Cardiac fibroblast (primary cell): ENCODE measurements at regions not wholly inside any gene's neighbourhood (a gene's known extent, or its start where the extent isn't known, plus 50 kb on each side); places are given as distances from the start of the nearest gene placed in this dataset.

Source experiments
- DNase-seq, 2 donors: peaks; one replicate each; pipeline versions ENCODE4 v3.0.0 to v3.0.0-alpha.2; 2010; ENCODE audit warnings: low read depth in 2 of 2
- H3K4me3 ChIP-seq, 2 donors: replicated peaks in 1 of 2; 1 replicate in 1 of 2; 2 replicates in 1 of 2; pipeline ENCODE4 v1.5.1; 2011; ENCODE audit warnings: low read depth in 2 of 2, low read length in 2 of 2, mild to moderate bottlenecking in 2 of 2, moderate library complexity in 1 of 2
- TF ChIP-seq, protein P1 (sequence below): IDR thresholded peaks from one replicate; pipeline ENCODE4 v1.5.1; 2011; ENCODE audit warnings: low read depth, mild to moderate bottlenecking, low read length, inconsistent platforms

DNA sequence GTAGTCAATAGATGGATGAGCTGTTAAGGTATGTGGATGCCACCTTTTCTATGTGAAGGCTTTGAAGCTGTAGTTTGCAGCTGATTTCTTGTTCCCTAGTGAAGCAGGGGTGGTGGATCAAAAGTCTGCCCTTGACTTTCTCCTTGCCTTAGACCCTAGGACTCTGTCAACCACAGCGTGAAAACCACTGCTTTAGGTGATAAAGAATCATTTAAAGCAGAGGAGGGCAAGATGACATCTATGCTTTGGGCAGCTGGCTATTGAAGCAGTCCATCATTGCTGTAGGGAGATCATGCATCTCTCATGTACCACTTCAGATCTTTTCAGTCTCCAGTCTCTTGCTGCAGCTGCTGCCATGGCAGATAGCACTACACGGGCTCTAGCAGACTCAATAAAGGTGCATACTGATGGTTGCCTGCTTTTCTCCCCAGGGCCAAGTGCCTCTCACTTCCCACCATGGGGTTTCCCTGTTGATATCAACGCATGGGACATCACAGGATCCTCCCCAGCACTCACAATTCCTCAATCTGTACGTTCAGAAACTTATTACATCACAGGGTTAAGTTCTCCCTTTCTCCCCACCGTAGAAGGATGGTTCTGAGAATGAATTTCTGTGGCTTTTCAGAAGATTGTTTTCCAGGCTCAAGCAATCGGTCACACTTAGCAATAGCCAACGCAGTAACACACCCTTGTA lies 122.0 kb upstream of the STMND1 start:
- DNase-seq = no peak
- H3K4me3 ChIP-seq = no peak overlapping the region
- TF ChIP-seq, protein P1, sequence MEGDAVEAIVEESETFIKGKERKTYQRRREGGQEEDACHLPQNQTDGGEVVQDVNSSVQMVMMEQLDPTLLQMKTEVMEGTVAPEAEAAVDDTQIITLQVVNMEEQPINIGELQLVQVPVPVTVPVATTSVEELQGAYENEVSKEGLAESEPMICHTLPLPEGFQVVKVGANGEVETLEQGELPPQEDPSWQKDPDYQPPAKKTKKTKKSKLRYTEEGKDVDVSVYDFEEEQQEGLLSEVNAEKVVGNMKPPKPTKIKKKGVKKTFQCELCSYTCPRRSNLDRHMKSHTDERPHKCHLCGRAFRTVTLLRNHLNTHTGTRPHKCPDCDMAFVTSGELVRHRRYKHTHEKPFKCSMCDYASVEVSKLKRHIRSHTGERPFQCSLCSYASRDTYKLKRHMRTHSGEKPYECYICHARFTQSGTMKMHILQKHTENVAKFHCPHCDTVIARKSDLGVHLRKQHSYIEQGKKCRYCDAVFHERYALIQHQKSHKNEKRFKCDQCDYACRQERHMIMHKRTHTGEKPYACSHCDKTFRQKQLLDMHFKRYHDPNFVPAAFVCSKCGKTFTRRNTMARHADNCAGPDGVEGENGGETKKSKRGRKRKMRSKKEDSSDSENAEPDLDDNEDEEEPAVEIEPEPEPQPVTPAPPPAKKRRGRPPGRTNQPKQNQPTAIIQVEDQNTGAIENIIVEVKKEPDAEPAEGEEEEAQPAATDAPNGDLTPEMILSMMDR = no peak

- DNase-seq = no peak
- TF ChIP-seq, protein P1 = no peak
- H3K4me3 ChIP-seq = no peak overlapping the region
Measured at GRCh38 chr6:16978686-16979085, 123.2 kb upstream of the STMND1 start.

- DNase-seq = no peak
- TF ChIP-seq, protein P1 = no peak
- no peak overlapping the region for H3K4me3 ChIP-seq
Measured at GRCh38 chr6:16976385-16977183, 125.3 kb upstream of the STMND1 start.

GRCh38 chr6:16974704-16975359 lies 127.0 kb upstream of the STMND1 start:
- TF ChIP-seq, protein P1 = no peak
- no peak overlapping the region for H3K4me3 ChIP-seq
- DNase-seq = no peak

DNA sequence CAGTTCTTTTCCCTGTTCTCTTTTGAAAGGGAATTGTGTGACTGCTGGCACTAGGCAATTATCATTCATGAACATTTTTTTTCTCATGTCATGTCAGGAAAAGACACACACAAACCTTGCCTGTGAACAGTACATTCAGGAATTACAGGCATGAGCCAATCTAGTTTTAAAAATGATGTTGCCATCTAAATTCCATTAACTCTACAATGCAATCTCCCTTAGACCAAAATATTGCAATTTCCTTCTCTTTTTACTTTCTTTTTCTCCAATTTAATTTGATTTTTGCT lies 127.5 kb upstream of the STMND1 start:
- TF ChIP-seq, protein P1 = no peak
- H3K4me3 ChIP-seq = no peak overlapping the region
- DNase-seq = no peak

DNA sequence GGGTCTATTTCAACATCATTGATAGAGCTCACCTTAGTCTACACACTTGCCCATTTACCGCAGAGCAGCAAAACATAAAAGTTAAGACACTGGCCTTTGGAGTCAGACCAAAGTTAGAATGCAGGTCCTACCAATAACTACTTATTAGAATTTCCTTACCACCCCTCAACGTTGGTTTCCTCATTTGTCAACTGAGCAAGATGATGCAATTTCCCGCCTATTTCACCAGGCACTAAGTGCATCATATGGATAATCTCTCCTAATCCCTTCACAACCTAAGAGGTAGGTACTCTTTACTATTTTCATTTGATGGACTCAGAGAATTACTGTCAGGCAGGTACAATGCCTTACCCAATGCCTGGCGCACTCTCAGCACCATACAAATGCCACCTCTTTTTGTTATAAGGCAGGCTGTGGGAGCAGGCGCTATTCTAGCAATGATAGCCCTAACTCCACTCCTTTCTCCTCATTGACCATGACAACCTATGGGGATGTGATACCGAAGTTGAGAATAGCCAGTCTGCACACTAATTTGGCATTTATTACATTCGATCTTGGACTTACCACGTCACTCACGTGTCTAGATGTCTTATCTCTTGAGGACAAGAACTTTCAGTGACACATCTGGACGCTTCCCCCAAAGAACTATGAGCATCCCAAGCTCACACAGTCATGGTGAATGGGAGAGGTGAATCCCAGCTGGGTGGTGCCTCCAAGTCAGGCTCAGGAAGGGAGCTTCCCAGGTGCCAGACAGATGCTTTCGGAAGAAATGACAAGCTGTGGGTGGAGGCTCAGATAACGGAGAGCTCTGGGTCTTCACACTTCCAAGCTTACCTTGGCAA lies 128.1 kb upstream of the STMND1 start:
- H3K4me3 ChIP-seq = no peak overlapping the region
- TF ChIP-seq, protein P1 = no peak

More for the DNA sequence above, 128.1 kb upstream of the STMND1 start:
- DNase-seq = no peak
